Keratinocyte (primary cell): ENCODE measurements at regions not wholly inside any gene's neighbourhood (a gene's known extent, or its start where the extent isn't known, plus 50 kb on each side); places are given as distances from the start of the nearest gene placed in this dataset.

Source experiments
- DNase-seq: peaks from one replicate; pipeline ENCODE4 v3.0.0-alpha.2; 2011; ENCODE audit warnings: low read depth, missing footprints, low spot score
- FAIRE-seq: peaks from 2 replicates; lab custom pipeline; 2011; peaks lifted over from hg19 to GRCh38; lab: Jason Lieb, UNC
- H2AFZ ChIP-seq: 2 replicates; pipeline ENCODE4 v1.6.0; 2012; ENCODE audit warnings: low read length, control low read depth, inconsistent platforms; ENCODE audit not compliant: control insufficient read depth
- H3K27ac ChIP-seq: 2 replicates; pipeline ENCODE4 v1.5.1; 2011; ENCODE audit warnings: low read length; ENCODE audit not compliant: control insufficient read depth, insufficient read depth
- H3K27me3 ChIP-seq: 3 replicates; pipeline ENCODE4 v1.6.0; 2011; ENCODE audit warnings: low read length; ENCODE audit not compliant: control insufficient read depth, insufficient read depth; ENCODE audit errors: extremely low read depth
- H3K36me3 ChIP-seq, 2 experiments: 2 replicates in 1 of 2; 3 replicates in 1 of 2; pipeline ENCODE4 v1.5.1; 2011; ENCODE audit warnings: low read length in 2 of 2, mild to moderate bottlenecking in 1 of 2; ENCODE audit not compliant: control insufficient read depth in 2 of 2, insufficient read depth in 2 of 2; ENCODE audit errors: extremely low read depth in 1 of 2
- H3K4me1 ChIP-seq: 3 replicates; pipeline ENCODE4 v1.5.1; 2011; ENCODE audit warnings: low read length; ENCODE audit not compliant: control insufficient read depth, insufficient read depth; ENCODE audit errors: extremely low read depth
- H3K4me2 ChIP-seq: 3 replicates; pipeline ENCODE4 v1.6.0; 2011; ENCODE audit warnings: low read depth, low read length; ENCODE audit not compliant: control insufficient read depth, insufficient read depth; ENCODE audit errors: extremely low read depth
- H3K4me3 ChIP-seq, 3 experiments: fragments of 200-600 bp in 1 of 3; sonication (generic) in 1 of 3; 2 replicates in 2 of 3; 3 replicates in 1 of 3; pipeline ENCODE4 v1.5.1; 2011 to 2016; ENCODE audit warnings: low read length in 3 of 3, mild to moderate bottlenecking in 3 of 3, control low read depth in 2 of 3, inconsistent platforms in 1 of 3, low read depth in 1 of 3, mixed read lengths in 1 of 3, mixed run types in 1 of 3, moderate library complexity in 1 of 3; ENCODE audit not compliant: control insufficient read depth in 2 of 3, insufficient read depth in 2 of 3; ENCODE audit errors: extremely low read depth in 1 of 3
- H3K79me2 ChIP-seq: 2 replicates; pipeline ENCODE4 v1.6.0; 2012; ENCODE audit warnings: low read length; ENCODE audit not compliant: control insufficient read depth, insufficient read depth
- H3K9ac ChIP-seq: 3 replicates; pipeline ENCODE4 v1.6.0; 2011; ENCODE audit warnings: low read length; ENCODE audit not compliant: control insufficient read depth, insufficient read depth; ENCODE audit errors: extremely low read depth
- H3K9me1 ChIP-seq: 3 replicates; pipeline ENCODE4 v1.6.0; 2011; ENCODE audit warnings: low read length; ENCODE audit not compliant: control insufficient read depth, insufficient read depth; ENCODE audit errors: extremely low read depth
- H3K9me3 ChIP-seq: 2 replicates; pipeline ENCODE4 v1.5.1; 2012; ENCODE audit warnings: low read depth, low read length; ENCODE audit not compliant: control insufficient read depth
- H4K20me1 ChIP-seq: 3 replicates; pipeline ENCODE4 v1.6.0; 2011; ENCODE audit warnings: low read length; ENCODE audit not compliant: control insufficient read depth, insufficient read depth; ENCODE audit errors: extremely low read depth
- EZH2 ChIP-seq: IDR thresholded peaks from one replicate; pipeline ENCODE4 v1.6.1; 2012; ENCODE audit warnings: inconsistent platforms, mild to moderate bottlenecking, low read length, moderate library complexity
- dilution Hi-C: fragments of 300-500 bp; cut with MboI; formaldehyde crosslinking; loops from one replicate; pipeline ENCODE4 v1.7.0; 2020; ENCODE audit warnings: low sequenced_read_pairs; ENCODE audit not compliant: extremely low pct_ligation_motif_present
- TF ChIP-seq, protein P1 (sequence below), 3 experiments: IDR thresholded peaks in 1 of 3; conservative IDR thresholded peaks in 1 of 3; optimal IDR thresholded peaks in 1 of 3; 2 replicates in 2 of 3; 3 replicates in 1 of 3; pipeline versions ENCODE3 to v1.5.1; 2011; ENCODE audit warnings: low read length in 3 of 3, mild to moderate bottlenecking in 3 of 3, moderate library complexity in 2 of 3, control low read depth in 1 of 3, inconsistent platforms in 1 of 3; ENCODE audit not compliant: insufficient read depth in 2 of 3; ENCODE audit errors: extremely low read depth in 1 of 3

DNA sequence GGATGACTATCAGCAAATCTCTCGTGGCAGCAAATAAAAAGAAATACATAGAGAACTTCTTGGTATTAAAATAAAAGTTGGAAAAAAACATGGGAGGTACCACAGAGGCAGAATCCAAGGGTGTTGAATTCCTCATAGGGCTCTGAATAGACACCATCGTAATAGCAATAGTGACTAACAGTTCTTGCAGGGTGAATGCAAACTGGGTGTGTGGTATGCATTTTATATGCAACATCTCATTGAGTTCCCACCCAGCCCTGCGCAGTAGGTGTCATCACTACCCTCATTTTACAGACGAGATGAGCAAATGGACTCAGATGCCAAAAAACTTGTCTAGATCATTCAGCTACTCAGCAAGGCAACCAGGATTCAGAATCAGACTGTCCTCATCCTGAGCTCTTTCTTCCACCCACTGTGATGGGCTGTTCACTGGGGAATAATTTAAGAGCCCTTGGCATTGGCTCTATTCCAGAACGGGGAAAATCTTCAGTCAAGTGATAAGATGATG is 354.6 kb upstream of the CDH11 start:
- no peak overlapping the region for H3K9ac ChIP-seq
- H4K20me1 ChIP-seq = no peaks in the 10 kb centered on the region
- H3K79me2 ChIP-seq = no peaks in the 10 kb centered on the region
- H2AFZ ChIP-seq = no peak overlapping the region
- FAIRE-seq (no peak), DNase-seq (no peak)
- no peak overlapping the region for H3K4me2 ChIP-seq
- H3K4me1 ChIP-seq = no peaks in the 10 kb centered on the region
- H3K27me3 ChIP-seq = no peaks in the 10 kb centered on the region
- H3K27ac ChIP-seq = no peak overlapping the region
- H3K4me3 ChIP-seq = no peak overlapping the region
- TF ChIP-seq, protein P1, sequence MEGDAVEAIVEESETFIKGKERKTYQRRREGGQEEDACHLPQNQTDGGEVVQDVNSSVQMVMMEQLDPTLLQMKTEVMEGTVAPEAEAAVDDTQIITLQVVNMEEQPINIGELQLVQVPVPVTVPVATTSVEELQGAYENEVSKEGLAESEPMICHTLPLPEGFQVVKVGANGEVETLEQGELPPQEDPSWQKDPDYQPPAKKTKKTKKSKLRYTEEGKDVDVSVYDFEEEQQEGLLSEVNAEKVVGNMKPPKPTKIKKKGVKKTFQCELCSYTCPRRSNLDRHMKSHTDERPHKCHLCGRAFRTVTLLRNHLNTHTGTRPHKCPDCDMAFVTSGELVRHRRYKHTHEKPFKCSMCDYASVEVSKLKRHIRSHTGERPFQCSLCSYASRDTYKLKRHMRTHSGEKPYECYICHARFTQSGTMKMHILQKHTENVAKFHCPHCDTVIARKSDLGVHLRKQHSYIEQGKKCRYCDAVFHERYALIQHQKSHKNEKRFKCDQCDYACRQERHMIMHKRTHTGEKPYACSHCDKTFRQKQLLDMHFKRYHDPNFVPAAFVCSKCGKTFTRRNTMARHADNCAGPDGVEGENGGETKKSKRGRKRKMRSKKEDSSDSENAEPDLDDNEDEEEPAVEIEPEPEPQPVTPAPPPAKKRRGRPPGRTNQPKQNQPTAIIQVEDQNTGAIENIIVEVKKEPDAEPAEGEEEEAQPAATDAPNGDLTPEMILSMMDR (optimal IDR thresholded peaks at IDR 0.05 in 1 of 3, IDR thresholded peaks at IDR 0.05 in 1 of 3, conservative IDR thresholded peaks at IDR 0.05 in 1 of 3; ENCODE audit: extremely low read depth in 1 of 3, insufficient read depth in 2 of 3, low read length in 3 of 3) = no peak
- no peak for TF ChIP-seq EZH2
- no peaks in the 10 kb centered on the region for H3K36me3 ChIP-seq
- dilution Hi-C loops = no loop called here
- H3K9me3 ChIP-seq = no peaks in the 10 kb centered on the region
- H3K9me1 ChIP-seq = no peaks in the 10 kb centered on the region

DNA sequence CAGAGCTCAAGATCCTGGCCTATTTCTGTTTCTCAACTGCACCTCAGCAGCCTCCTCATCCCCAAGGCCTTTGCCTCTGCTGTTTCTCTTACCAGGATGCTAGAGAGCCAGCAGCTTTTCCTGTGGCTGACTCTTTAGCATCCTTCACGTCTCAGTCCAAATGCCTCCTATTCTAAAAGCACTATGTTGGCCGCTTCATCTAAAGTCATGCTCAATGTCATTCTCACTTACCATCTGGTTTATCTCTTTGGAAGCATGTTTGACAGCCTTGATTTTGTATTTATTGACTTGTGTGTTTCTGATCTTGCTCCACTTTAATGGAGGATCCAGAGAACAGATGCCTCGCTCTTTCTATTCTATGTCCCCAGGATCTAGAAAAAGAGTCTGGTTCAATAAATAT is 351.8 kb upstream of the CDH11 start:
- no peak overlapping the region for H3K4me3 ChIP-seq
- TF ChIP-seq, protein P1 (optimal IDR thresholded peaks at IDR 0.05 in 1 of 3, IDR thresholded peaks at IDR 0.05 in 1 of 3, conservative IDR thresholded peaks at IDR 0.05 in 1 of 3; ENCODE audit: extremely low read depth in 1 of 3, insufficient read depth in 2 of 3, low read length in 3 of 3) = no peak
- TF ChIP-seq EZH2 = no peak
- H2AFZ ChIP-seq = no peak overlapping the region
- no peaks in the 10 kb centered on the region for H4K20me1 ChIP-seq
- H3K9me3 ChIP-seq = no peaks in the 10 kb centered on the region
- H3K79me2 ChIP-seq = no peaks in the 10 kb centered on the region
- no peak for FAIRE-seq
- H3K4me1 ChIP-seq = no peaks in the 10 kb centered on the region
- H3K36me3 ChIP-seq = no peaks in the 10 kb centered on the region
- dilution Hi-C loops = no loop called here
- no peaks in the 10 kb centered on the region for H3K9me1 ChIP-seq
- no peak overlapping the region for H3K27ac ChIP-seq
- no peak for DNase-seq
- no peaks in the 10 kb centered on the region for H3K27me3 ChIP-seq
- H3K9ac ChIP-seq = no peak overlapping the region
- no peak overlapping the region for H3K4me2 ChIP-seq
